ENCODE measurements at regions not wholly inside any gene's neighbourhood (a gene's known extent, or its start where the extent isn't known, plus 50 kb on each side); places are given as distances from the start of the nearest gene placed in this dataset.

- H3K4me1 Mint-ChIP-seq (ENCODE audit: low read depth) = no peaks in the 10 kb centered on the region
- Histone ChIP-seq H3K36me3 (ENCODE audit: insufficient read depth, low read length) (no peaks in the 10 kb centered on the region), H3K4me3 (ENCODE audit: low read length) (no peak overlapping the region), H3K27ac (ENCODE audit: low read depth in 1 of 2, low read length in 2 of 2) (no peak overlapping the region), H3K27me3 (ENCODE audit: control insufficient read depth in 1 of 2, insufficient read depth in 2 of 2, low read length in 2 of 2) (no peaks in the 10 kb centered on the region), H3K4me1 (ENCODE audit: insufficient read depth, low read length) (no peaks in the 10 kb centered on the region), H3K9me3 (ENCODE audit: control insufficient read depth in 1 of 2, insufficient read depth in 1 of 2, low read length in 2 of 2) (no peaks in the 10 kb centered on the region)
- ATAC-seq (ENCODE audit: poor library complexity) (no peak), DNase-seq (no peak)
- CTCF ChIA-PET = no interaction called here
- no peak overlapping the region for H3K27ac Mint-ChIP-seq
- no peak for TF ChIP-seq CTCF (IDR thresholded peaks at IDR 0.05)
- H3K27me3 Mint-ChIP-seq = peaks cover 4% of the 10 kb centered on the region
- intact Hi-C loops (cut with DNase I, micrococcal nuclease) = no loop called here
- no peaks in the 10 kb centered on the region for H3K9me3 Mint-ChIP-seq
- no peak overlapping the region for H3K4me3 Mint-ChIP-seq
- no peaks in the 10 kb centered on the region for H3K36me3 Mint-ChIP-seq (ENCODE audit: low read depth)
- POLR2A ChIA-PET = no interaction called here
Observed at GRCh38 chr4:83931659-83932438, 395.9 kb downstream of the GPAT3 start.

DNA sequence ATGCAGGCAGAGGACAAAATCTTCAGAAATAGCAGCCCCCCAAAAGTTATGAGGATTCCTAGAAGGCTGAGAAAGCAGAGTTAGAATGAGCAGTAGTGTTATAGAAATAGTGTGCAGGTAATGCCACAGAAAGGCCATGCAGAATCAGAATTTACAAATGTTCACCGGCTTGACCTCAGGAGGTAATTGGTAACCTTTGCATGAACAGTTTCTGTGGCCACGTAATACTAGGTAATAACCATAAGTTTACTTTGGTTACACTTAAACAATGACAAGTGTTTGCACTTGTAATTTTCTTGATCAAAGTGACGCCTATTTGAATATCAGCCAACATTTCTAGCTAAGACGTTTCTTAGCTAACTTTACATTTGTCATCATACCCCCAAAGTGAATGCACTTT is 393.6 kb downstream of the GPAT3 start:
- H3K4me3 Mint-ChIP-seq = no peak overlapping the region
- H3K27me3 Mint-ChIP-seq = peaks cover 4% of the 10 kb centered on the region
- ChIA-PET CTCF (no interaction called here), POLR2A (no interaction called here)
- Histone ChIP-seq H3K4me1 (ENCODE audit: insufficient read depth, low read length) (no peaks in the 10 kb centered on the region), H3K9me3 (ENCODE audit: control insufficient read depth in 1 of 2, insufficient read depth in 1 of 2, low read length in 2 of 2) (no peaks in the 10 kb centered on the region), H3K27ac (ENCODE audit: low read depth in 1 of 2, low read length in 2 of 2) (no peak overlapping the region), H3K4me3 (ENCODE audit: low read length) (no peak overlapping the region), H3K27me3 (ENCODE audit: control insufficient read depth in 1 of 2, insufficient read depth in 2 of 2, low read length in 2 of 2) (no peaks in the 10 kb centered on the region), H3K36me3 (ENCODE audit: insufficient read depth, low read length) (no peaks in the 10 kb centered on the region)
- no peak for TF ChIP-seq CTCF (IDR thresholded peaks at IDR 0.05)
- DNase-seq = no peak
- no peak overlapping the region for H3K27ac Mint-ChIP-seq
- no peaks in the 10 kb centered on the region for H3K4me1 Mint-ChIP-seq (ENCODE audit: low read depth)
- no peaks in the 10 kb centered on the region for H3K36me3 Mint-ChIP-seq (ENCODE audit: low read depth)
- intact Hi-C loops (cut with DNase I, micrococcal nuclease) = no loop called here
- ATAC-seq (ENCODE audit: poor library complexity) = no peak
- no peaks in the 10 kb centered on the region for H3K9me3 Mint-ChIP-seq

DNA sequence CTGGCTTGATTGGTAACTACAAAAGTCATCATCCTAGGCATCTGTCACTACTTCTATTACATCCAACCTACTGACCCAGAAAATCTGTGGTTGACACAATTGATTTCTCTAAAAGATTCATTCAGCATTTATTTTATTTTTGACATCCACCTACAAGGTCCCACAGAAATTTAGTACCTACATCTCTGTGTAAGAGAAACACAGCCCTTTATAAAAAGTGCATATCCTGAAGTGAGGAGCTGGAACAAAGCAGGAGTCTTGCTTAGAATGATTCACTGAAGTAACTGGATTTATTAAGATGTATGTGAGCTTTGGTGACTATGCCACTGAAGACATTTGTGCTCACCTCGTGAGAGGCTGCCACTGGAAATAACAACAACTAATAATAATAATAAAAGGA is 391.0 kb downstream of the GPAT3 start:
- Histone ChIP-seq H3K4me1 (ENCODE audit: insufficient read depth, low read length) (no peaks in the 10 kb centered on the region), H3K9me3 (ENCODE audit: control insufficient read depth in 1 of 2, insufficient read depth in 1 of 2, low read length in 2 of 2) (no peaks in the 10 kb centered on the region), H3K4me3 (ENCODE audit: low read length) (no peak overlapping the region), H3K27me3 (ENCODE audit: control insufficient read depth in 1 of 2, insufficient read depth in 2 of 2, low read length in 2 of 2) (no peaks in the 10 kb centered on the region), H3K27ac (ENCODE audit: low read depth in 1 of 2, low read length in 2 of 2) (no peak overlapping the region), H3K36me3 (ENCODE audit: insufficient read depth, low read length) (no peaks in the 10 kb centered on the region)
- ATAC-seq (ENCODE audit: poor library complexity) = no peak
- no peak for TF ChIP-seq CTCF (IDR thresholded peaks at IDR 0.05)
- Mint-ChIP-seq H3K36me3 (ENCODE audit: low read depth) (no peaks in the 10 kb centered on the region), H3K4me1 (ENCODE audit: low read depth) (no peaks in the 10 kb centered on the region), H3K4me3 (no peak overlapping the region), H3K9me3 (no peaks in the 10 kb centered on the region), H3K27ac (no peak overlapping the region), H3K27me3 (no peaks in the 10 kb centered on the region)
- ChIA-PET POLR2A (no interaction called here), CTCF (no interaction called here)
- DNase-seq = no peak
- intact Hi-C loops (cut with DNase I, micrococcal nuclease) = no loop called here
